ENCODE measurements at regions not wholly inside any gene's neighbourhood (a gene's known extent, or its start where the extent isn't known, plus 50 kb on each side); places are given as distances from the start of the nearest gene placed in this dataset.
"Not testable (repeated sequence)": the region's sequence is repeated elsewhere in the genome, so short reads cannot be mapped to it uniquely, and the experiment has no call there.

- DNase-seq, result no peak
Observed at GRCh38 chr20:52098186-52098585, 93.4 kb downstream of the ZFP64 start.

GRCh38 chr20:52096117-52096516 is 95.5 kb downstream of the ZFP64 start:
- DNase-seq, result no peak

- no peak for DNase-seq
Observed at GRCh38 chr20:52094693-52095092, 96.9 kb downstream of the ZFP64 start.

GRCh38 chr20:52093575-52093974 is 98.0 kb downstream of the ZFP64 start:
- peak; percentile 11 for DNase-seq

- peak; percentile 6 for DNase-seq
Observed at GRCh38 chr20:52090035-52090434, 101.5 kb downstream of the ZFP64 start.

GRCh38 chr20:52087471-52087870 is 104.1 kb downstream of the ZFP64 start:
- DNase-seq, result peak; percentile 11

- DNase-seq, result no peak
Observed at GRCh38 chr20:52086878-52087277, 104.7 kb downstream of the ZFP64 start.

GRCh38 chr20:52084727-52085126 is 106.9 kb downstream of the ZFP64 start:
- peak; percentile 51 for DNase-seq

GRCh38 chr20:52083627-52084232 is 107.8 kb downstream of the ZFP64 start:
- peak; percentile 67 for DNase-seq

GRCh38 chr20:52082612-52083011 is 109.0 kb downstream of the ZFP64 start:
- DNase-seq, result no peak

- peak; percentile 24 for DNase-seq
Observed at GRCh38 chr20:52081791-52082190, 109.8 kb downstream of the ZFP64 start.

GRCh38 chr20:52081066-52081465 is 110.5 kb downstream of the ZFP64 start:
- no peak for DNase-seq

- DNase-seq, result peak; percentile 28
Observed at GRCh38 chr20:52078289-52078688, 113.3 kb downstream of the ZFP64 start.

- no peak for DNase-seq
Observed at GRCh38 chr20:52076164-52076563, 115.4 kb downstream of the ZFP64 start.

- no peak for DNase-seq
Observed at GRCh38 chr20:52075400-52075799, 116.2 kb downstream of the ZFP64 start.

GRCh38 chr20:52071136-52071535 is 120.4 kb downstream of the ZFP64 start:
- DNase-seq, result no peak

- DNase-seq, result no peak
Observed at GRCh38 chr20:52064931-52065330, 126.6 kb downstream of the ZFP64 start.

GRCh38 chr20:52062452-52063209 is 128.9 kb downstream of the ZFP64 start:
- no peak for DNase-seq

- DNase-seq, result peak; percentile 81
Observed at GRCh38 chr20:52060794-52061714, 130.5 kb downstream of the ZFP64 start.

- not testable (repeated sequence) for DNase-seq
Observed at GRCh38 chr20:52057133-52057532, 134.4 kb downstream of the ZFP64 start.

GRCh38 chr20:52056203-52057062 is 135.1 kb downstream of the ZFP64 start:
- DNase-seq, result no peak

GRCh38 chr20:52054123-52054522 is 137.5 kb downstream of the ZFP64 start:
- no peak for DNase-seq
